T-cell (primary cell): ENCODE measurements at regions not wholly inside any gene's neighbourhood (a gene's known extent, or its start where the extent isn't known, plus 50 kb on each side); places are given as distances from the start of the nearest gene placed in this dataset.

Source experiments
- ATAC-seq, 4 experiments: fragments of 200-7000 bp in 3 of 4; fragments of 150-1000 bp in 1 of 4; cut with Tn5 transposase; replicated peaks in 1 of 4; 1 replicate in 3 of 4; 2 replicates in 1 of 4; pipeline ENCODE4 v1.10.0; 2021; ENCODE audit warnings: moderate library complexity in 3 of 4, mild to moderate bottlenecking in 2 of 4, moderate number of reproducible peaks in 1 of 4
- CTCF ChIA-PET, 2 donors: fragments of 300-600 bp; sonication (Branson Sonifier 250); formaldehyde crosslinking; loops; one replicate each; lab custom pipeline; 2022; ENCODE audit warnings: antibody characterized with exemption in 2 of 2; lab: Charles Lee
- POLR2A ChIA-PET, 2 donors: fragments of 300-600 bp; sonication (Branson Sonifier 250); formaldehyde crosslinking; loops; one replicate each; lab custom pipeline; 2022; ENCODE audit warnings: antibody characterized with exemption in 2 of 2; lab: Charles Lee
- DNase-seq, 35 experiments: peaks; one replicate each; pipeline versions ENCODE4 v3.0.0 to v3.0.0-alpha.2; 2013 to 2023
- H3K27ac ChIP-seq: one replicate; pipeline ENCODE4 v1.5.1; 2013; ENCODE audit warnings: low read length
- H3K27me3 ChIP-seq, 2 experiments: replicated peaks in 1 of 2; 1 replicate in 1 of 2; 2 replicates in 1 of 2; pipeline versions ENCODE4 v1.6.1 to v1.7.0; 2013; ENCODE audit warnings: low read length in 1 of 2, mixed read lengths in 1 of 2; ENCODE audit not compliant: control insufficient read depth in 2 of 2, insufficient read depth in 2 of 2; ENCODE audit errors: extremely low read depth in 1 of 2
- H3K36me3 ChIP-seq, 2 donors: 1 replicate in 1 of 2; 2 replicates in 1 of 2; pipeline versions ENCODE4 v1.6.1 to v1.7.0; 2013; ENCODE audit warnings: low read length in 1 of 2; ENCODE audit not compliant: control insufficient read depth in 2 of 2, insufficient read depth in 1 of 2; ENCODE audit errors: extremely low read depth in 1 of 2
- H3K4me1 ChIP-seq, 2 experiments: 1 replicate in 1 of 2; 2 replicates in 1 of 2; pipeline versions ENCODE4 v1.6.1 to v1.7.0; 2013; ENCODE audit warnings: low read length in 2 of 2, mixed read lengths in 1 of 2; ENCODE audit not compliant: insufficient read depth in 2 of 2, control insufficient read depth in 1 of 2; ENCODE audit errors: extremely low read depth in 1 of 2
- H3K4me3 ChIP-seq, 2 donors: 1 replicate in 1 of 2; 2 replicates in 1 of 2; pipeline versions ENCODE4 v1.5.1 to v1.7.0; 2013; ENCODE audit warnings: mild to moderate bottlenecking in 2 of 2, low read length in 1 of 2, moderate library complexity in 1 of 2; ENCODE audit not compliant: control insufficient read depth in 1 of 2; ENCODE audit errors: extremely low read depth in 1 of 2
- H3K9me3 ChIP-seq: 2 replicates; pipeline ENCODE4 v1.7.0; 2013
- H3K27ac Mint-ChIP-seq, 2 donors: one replicate each; pipeline ENCODE4 v1.8.0; 2020 to 2021; ENCODE audit warnings: mild to moderate bottlenecking in 2 of 2, mixed read lengths in 2 of 2
- H3K27me3 Mint-ChIP-seq, 2 donors: one replicate each; pipeline ENCODE4 v1.8.0; 2021 to 2022; ENCODE audit warnings: mixed read lengths in 2 of 2
- H3K36me3 Mint-ChIP-seq: one replicate; pipeline ENCODE4 v1.8.0; 2021; ENCODE audit warnings: mixed read lengths
- H3K4me1 Mint-ChIP-seq, 3 donors: one replicate each; pipeline ENCODE4 v1.8.0; 2020 to 2022; ENCODE audit warnings: mixed read lengths in 3 of 3, mild to moderate bottlenecking in 1 of 3
- H3K4me3 Mint-ChIP-seq, 3 donors: one replicate each; pipeline ENCODE4 v1.8.0; 2020 to 2022; ENCODE audit warnings: mild to moderate bottlenecking in 3 of 3, mixed read lengths in 3 of 3, moderate library complexity in 3 of 3
- H3K9me3 Mint-ChIP-seq, 3 donors: one replicate each; pipeline ENCODE4 v1.8.0; 2020 to 2022; ENCODE audit warnings: mixed read lengths in 3 of 3
- WGBS: methylation state at CpG from one replicate; pipeline ENCODE4 v1.1.5; 2013; ENCODE audit warnings: missing lambda C conversion rate; ENCODE audit not compliant: insufficient coverage; 5-methylcytosine and 5-hydroxymethylcytosine counted together

- ATAC-seq (no peak), DNase-seq (no peak)
- Mint-ChIP-seq H3K27ac (no peak overlapping the region), H3K27me3 (peaks cover 49 to 75% of the 10 kb centered on the region in 2 donors), H3K4me3 (no peak overlapping the region), H3K9me3 (peaks cover 0 to 7% (median 0%) of the 10 kb centered on the region in 3 donors), H3K36me3 (no peaks in the 10 kb centered on the region), H3K4me1 (peaks cover 1 to 2% (median 2%) of the 10 kb centered on the region in 3 donors)
- Histone ChIP-seq H3K9me3 (no peaks in the 10 kb centered on the region), H3K4me3 (no peak overlapping the region), H3K27ac (no peak overlapping the region), H3K36me3 (no peaks in the 10 kb centered on the region), H3K4me1 (peaks cover 0 to 8% of the 10 kb centered on the region in 2 experiments), H3K27me3 (peaks cover 8 to 47% of the 10 kb centered on the region in 2 experiments)
- POLR2A ChIA-PET: no interaction called here
- CTCF ChIA-PET: no interaction called here
- 34% methylated on average over 12 of the region's 12 CpGs for WGBS
These were observed 75.2 kb downstream of the RHCG start for GRCh38 chr15:89421219-89421618.

- DNase-seq (peak in 20 of 35 experiments; percentile 8 to 48 (median 32)), ATAC-seq (peak in 1 of 4 experiments; percentile 49)
- no peaks in the 10 kb centered on the region for H3K36me3 Mint-ChIP-seq
- WGBS: 25% methylated on average over 9 of the region's 17 CpGs
- ChIA-PET POLR2A (no interaction called here), CTCF (interaction anchor here (0.8 to 1.3 kb wide), 5 partner anchors 9 to 62 kb away, joined by 3 to 4 read pairs (median 3); no protein-coding TSS in a partner anchor)
- H3K27me3 ChIP-seq: peaks cover 13 to 57% of the 10 kb centered on the region in 2 experiments
- no peak overlapping the region for H3K27ac Mint-ChIP-seq
- no peaks in the 10 kb centered on the region for H3K36me3 ChIP-seq
- H3K27ac ChIP-seq: no peak overlapping the region
- no peak overlapping the region for H3K4me3 Mint-ChIP-seq
- H3K4me1 Mint-ChIP-seq: peaks cover 4 to 6% (median 5%) of the 10 kb centered on the region in 3 donors
- no peak overlapping the region for H3K4me3 ChIP-seq
- peaks cover 55 to 82% of the 10 kb centered on the region in 2 donors for H3K27me3 Mint-ChIP-seq
- peaks cover 0 to 7% (median 0%) of the 10 kb centered on the region in 3 donors for H3K9me3 Mint-ChIP-seq
- peaks cover 0 to 13% of the 10 kb centered on the region in 2 experiments for H3K4me1 ChIP-seq
- H3K9me3 ChIP-seq: no peaks in the 10 kb centered on the region
These were observed 76.9 kb downstream of the RHCG start for GRCh38 chr15:89419370-89419984.

GRCh38 chr15:89417206-89417725 lies 79.1 kb downstream of the RHCG start:
- no peak overlapping the region for H3K4me3 ChIP-seq
- Mint-ChIP-seq H3K36me3 (no peaks in the 10 kb centered on the region), H3K9me3 (peaks cover 0 to 7% (median 0%) of the 10 kb centered on the region in 3 donors), H3K4me3 (no peak overlapping the region), H3K4me1 (peaks cover 5 to 6% (median 6%) of the 10 kb centered on the region in 3 donors), H3K27ac (no peak overlapping the region), H3K27me3 (peaks cover 62 to 88% of the 10 kb centered on the region in 2 donors)
- H3K36me3 ChIP-seq: no peaks in the 10 kb centered on the region
- H3K9me3 ChIP-seq: no peaks in the 10 kb centered on the region
- WGBS: 46% methylated on average over 18 of the region's 22 CpGs
- peaks cover 19 to 75% of the 10 kb centered on the region in 2 experiments for H3K27me3 ChIP-seq
- no peak overlapping the region for H3K27ac ChIP-seq
- H3K4me1 ChIP-seq: peaks cover 0 to 13% of the 10 kb centered on the region in 2 experiments
- DNase-seq (no peak), ATAC-seq (no peak)
- CTCF ChIA-PET: interaction anchor here (1.0 to 1.2 kb wide), 3 partner anchors 10 to 58 kb away, joined by 3 to 4 read pairs (median 3); no protein-coding TSS in a partner anchor
- POLR2A ChIA-PET: no interaction called here

GRCh38 chr15:89416339-89417183 lies 79.8 kb downstream of the RHCG start:
- ChIA-PET CTCF (interaction anchor here (1.0 to 1.2 kb wide), 3 partner anchors 11 to 58 kb away, joined by 3 to 4 read pairs (median 3); no protein-coding TSS in a partner anchor), POLR2A (no interaction called here)
- peak; percentile 59 to 80 (median 66) for ATAC-seq
- DNase-seq: peak; percentile 19 to 82 (median 48)
- Mint-ChIP-seq H3K27me3 (peaks cover 67 to 88% of the 10 kb centered on the region in 2 donors), H3K4me1 (peaks cover 8 to 12% (median 9%) of the 10 kb centered on the region in 3 donors), H3K9me3 (peaks cover 0 to 7% (median 0%) of the 10 kb centered on the region in 3 donors), H3K27ac (peak overlapping the region in 1 of 2 donors; percentile 76), H3K4me3 (no peak overlapping the region), H3K36me3 (no peaks in the 10 kb centered on the region)
- H3K4me1 ChIP-seq: peaks cover 0 to 17% of the 10 kb centered on the region in 2 experiments
- H3K27ac ChIP-seq: no peak overlapping the region
- H3K4me3 ChIP-seq: peak overlapping the region in 1 of 2 donors; percentile 7
- no peaks in the 10 kb centered on the region for H3K9me3 ChIP-seq
- 4% methylated on average over 33 of the region's 47 CpGs for WGBS
- peaks cover 23 to 81% of the 10 kb centered on the region in 2 experiments for H3K27me3 ChIP-seq
- H3K36me3 ChIP-seq: no peaks in the 10 kb centered on the region

GRCh38 chr15:89414571-89414970 lies 79.9 kb upstream of the POLG start:
- H3K36me3 Mint-ChIP-seq: no peaks in the 10 kb centered on the region
- H3K27me3 Mint-ChIP-seq: peaks cover 72 to 89% of the 10 kb centered on the region in 2 donors
- Histone ChIP-seq H3K4me1 (peaks cover 0 to 35% of the 10 kb centered on the region in 2 experiments), H3K36me3 (no peaks in the 10 kb centered on the region), H3K27me3 (peaks cover 27 to 93% of the 10 kb centered on the region in 2 experiments), H3K9me3 (no peaks in the 10 kb centered on the region), H3K4me3 (no peak overlapping the region), H3K27ac (no peak overlapping the region)
- DNase-seq (no peak), ATAC-seq (no peak)
- H3K4me1 Mint-ChIP-seq: peaks cover 14 to 27% (median 26%) of the 10 kb centered on the region in 3 donors
- POLR2A ChIA-PET: no interaction called here
- no peak overlapping the region for H3K27ac Mint-ChIP-seq
- CTCF ChIA-PET: interaction anchor here (0.6 to 0.8 kb wide), 2 partner anchors 15 to 952 kb away, joined by 4 to 5 read pairs; no protein-coding TSS in a partner anchor
- H3K9me3 Mint-ChIP-seq: no peaks in the 10 kb centered on the region
- no peak overlapping the region for H3K4me3 Mint-ChIP-seq
- WGBS: 84% methylated on average over 3 of the region's 3 CpGs

- CTCF ChIA-PET: no interaction called here
- ATAC-seq: no peak
- POLR2A ChIA-PET: no interaction called here
These were observed 79.3 kb upstream of the POLG start for GRCh38 chr15:89413877-89414276.

More at GRCh38 chr15:89413877-89414276, 79.3 kb upstream of the POLG start:
- Histone ChIP-seq H3K4me3 (no peak overlapping the region), H3K4me1 (peaks cover 0 to 41% of the 10 kb centered on the region in 2 experiments), H3K27ac (no peak overlapping the region), H3K27me3 (peaks cover 27 to 93% of the 10 kb centered on the region in 2 experiments), H3K9me3 (no peaks in the 10 kb centered on the region), H3K36me3 (no peaks in the 10 kb centered on the region)
- no peak overlapping the region for H3K4me3 Mint-ChIP-seq
- no peak for DNase-seq
- no peaks in the 10 kb centered on the region for H3K9me3 Mint-ChIP-seq
- H3K4me1 Mint-ChIP-seq: peaks cover 20 to 34% (median 33%) of the 10 kb centered on the region in 3 donors
- no peak overlapping the region for H3K27ac Mint-ChIP-seq
- peaks cover 76 to 90% of the 10 kb centered on the region in 2 donors for H3K27me3 Mint-ChIP-seq
- 63% methylated on average over 2 of the region's 2 CpGs for WGBS
- H3K36me3 Mint-ChIP-seq: no peaks in the 10 kb centered on the region
